ENCODE measurements at regions not wholly inside any gene's neighbourhood (a gene's known extent, or its start where the extent isn't known, plus 50 kb on each side); places are given as distances from the start of the nearest gene placed in this dataset.

- CTCF ChIA-PET, result no interaction called here
- POLR2A ChIA-PET (ENCODE audit: low non-redundant PET), result no interaction called here
- TF ChIP-seq, protein P1, sequence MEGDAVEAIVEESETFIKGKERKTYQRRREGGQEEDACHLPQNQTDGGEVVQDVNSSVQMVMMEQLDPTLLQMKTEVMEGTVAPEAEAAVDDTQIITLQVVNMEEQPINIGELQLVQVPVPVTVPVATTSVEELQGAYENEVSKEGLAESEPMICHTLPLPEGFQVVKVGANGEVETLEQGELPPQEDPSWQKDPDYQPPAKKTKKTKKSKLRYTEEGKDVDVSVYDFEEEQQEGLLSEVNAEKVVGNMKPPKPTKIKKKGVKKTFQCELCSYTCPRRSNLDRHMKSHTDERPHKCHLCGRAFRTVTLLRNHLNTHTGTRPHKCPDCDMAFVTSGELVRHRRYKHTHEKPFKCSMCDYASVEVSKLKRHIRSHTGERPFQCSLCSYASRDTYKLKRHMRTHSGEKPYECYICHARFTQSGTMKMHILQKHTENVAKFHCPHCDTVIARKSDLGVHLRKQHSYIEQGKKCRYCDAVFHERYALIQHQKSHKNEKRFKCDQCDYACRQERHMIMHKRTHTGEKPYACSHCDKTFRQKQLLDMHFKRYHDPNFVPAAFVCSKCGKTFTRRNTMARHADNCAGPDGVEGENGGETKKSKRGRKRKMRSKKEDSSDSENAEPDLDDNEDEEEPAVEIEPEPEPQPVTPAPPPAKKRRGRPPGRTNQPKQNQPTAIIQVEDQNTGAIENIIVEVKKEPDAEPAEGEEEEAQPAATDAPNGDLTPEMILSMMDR (conservative IDR thresholded peaks at IDR 0.05; ENCODE audit: low read depth), result no peak
- H3K27ac ChIP-seq, result no peak overlapping the region
- DNase-seq (ENCODE audit: low spot score), result no peak
Measured at GRCh38 chrX:134714633-134715110, 56.4 kb upstream of the PLAC1 start.

GRCh38 chrX:134713618-134714107 lies 55.4 kb upstream of the PLAC1 start:
- ChIA-PET CTCF (no interaction called here), POLR2A (ENCODE audit: low non-redundant PET) (no interaction called here)
- no peak for DNase-seq (ENCODE audit: low spot score)
- TF ChIP-seq, protein P1 (conservative IDR thresholded peaks at IDR 0.05; ENCODE audit: low read depth), result no peak
- no peak overlapping the region for H3K27ac ChIP-seq

DNA sequence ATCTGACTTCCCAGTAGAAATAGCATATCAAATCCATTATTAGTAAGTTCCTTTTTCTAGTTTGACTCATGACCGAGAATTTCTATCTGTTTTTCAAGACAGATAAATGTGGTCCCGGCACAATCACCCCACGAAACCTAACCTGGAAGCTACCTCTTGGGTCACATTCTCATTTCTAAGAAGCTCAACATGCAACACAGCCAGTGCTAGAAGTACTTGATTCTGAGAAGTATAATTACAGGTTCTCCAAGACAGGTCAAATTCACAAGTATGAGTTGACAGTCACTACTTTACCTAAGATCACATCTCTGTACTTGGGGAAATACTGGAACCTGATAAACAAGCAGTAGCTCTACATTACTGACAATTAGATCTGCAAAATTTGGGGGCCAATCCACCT lies 54.0 kb upstream of the PLAC1 start:
- TF ChIP-seq, protein P1 (conservative IDR thresholded peaks at IDR 0.05; ENCODE audit: low read depth), result no peak
- no peak for DNase-seq (ENCODE audit: low spot score)
- ChIA-PET POLR2A (ENCODE audit: low non-redundant PET) (no interaction called here), CTCF (interaction anchor here (0.6 kb wide), 1 partner anchor 174 kb away, joined by 3 read pairs; no protein-coding TSS in a partner anchor)
- no peak overlapping the region for H3K27ac ChIP-seq

- ChIA-PET POLR2A (ENCODE audit: low non-redundant PET) (no interaction called here), CTCF (no interaction called here)
- TF ChIP-seq, protein P1 (conservative IDR thresholded peaks at IDR 0.05; ENCODE audit: low read depth), result no peak
- no peak for DNase-seq (ENCODE audit: low spot score)
- H3K27ac ChIP-seq, result no peak overlapping the region
Measured at GRCh38 chrX:134711135-134711921, 53.1 kb upstream of the PLAC1 start.
